Testis (tissue), 2 donors: ENCODE measurements at regions not wholly inside any gene's neighbourhood (a gene's known extent, or its start where the extent isn't known, plus 50 kb on each side); places are given as distances from the start of the nearest gene placed in this dataset.

Experiments used
- CTCF ChIP-seq, 3 experiments: fragments of 450-650 bp in 2 of 3; fragments of 200-600 bp in 1 of 3; sonication (generic) in 1 of 3; IDR thresholded peaks; one replicate each; pipeline ENCODE4 v1.5.1; 2016 to 2019; ENCODE audit warnings: antibody characterized with exemption in 3 of 3, mild to moderate bottlenecking in 2 of 3, moderate library complexity in 1 of 3
- POLR2A ChIP-seq: fragments of 450-650 bp; IDR thresholded peaks from one replicate; pipeline ENCODE4 v1.6.1; 2017; ENCODE audit warnings: antibody characterized with exemption, mild to moderate bottlenecking, moderate library complexity

GRCh38 chr2:46842876-46843275 is 72.7 kb downstream of the MCFD2 start:
- TF ChIP-seq CTCF (IDR thresholded peaks at IDR 0.05) = no peak
- TF ChIP-seq POLR2A = no peak
